Adrenal gland (tissue), 5 donors: ENCODE measurements at regions not wholly inside any gene's neighbourhood (a gene's known extent, or its start where the extent isn't known, plus 50 kb on each side); places are given as distances from the start of the nearest gene placed in this dataset.

ENCODE experiments used
- POLR2A ChIP-seq, 2 donors: fragments of 450-650 bp; IDR thresholded peaks; one replicate each; pipeline ENCODE4 v1.6.1; 2017; ENCODE audit warnings: antibody characterized with exemption in 2 of 2, mild to moderate bottlenecking in 2 of 2, moderate library complexity in 1 of 2
- TF ChIP-seq, protein P1 (sequence below), 6 experiments: fragments of 450-650 bp in 4 of 6; fragments of 200-600 bp in 2 of 6; sonication (generic) in 1 of 6; IDR thresholded peaks; 1 replicate in 5 of 6; 2 replicates in 1 of 6; pipeline versions ENCODE4 v1.5.1 to v1.8.0; 2016 to 2021; ENCODE audit warnings: antibody characterized with exemption in 6 of 6, mild to moderate bottlenecking in 2 of 6, moderate library complexity in 1 of 6
- donor health status: DM: no; HTN: no; CAD: no.

DNA sequence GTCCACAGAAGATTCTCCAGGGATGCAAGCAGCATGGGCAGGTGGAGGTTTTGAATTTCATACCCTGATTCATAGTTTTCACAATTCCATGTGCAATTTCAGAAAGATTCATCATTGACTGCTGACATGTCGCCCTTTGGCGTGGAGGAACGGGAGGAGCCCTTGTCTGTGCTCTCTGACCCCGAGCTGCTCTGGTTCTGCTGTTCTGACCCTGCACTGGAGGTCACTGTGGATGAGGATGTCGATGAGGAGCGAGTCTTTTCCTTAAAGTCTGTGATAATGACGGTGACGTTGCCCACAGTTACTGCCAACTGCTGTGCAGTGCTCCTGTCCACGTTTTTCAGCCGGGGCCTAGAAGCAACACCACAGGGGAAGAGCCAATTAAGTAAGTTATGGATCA lies 470.0 kb downstream of the SHQ1 start:
- TF ChIP-seq, protein P1, sequence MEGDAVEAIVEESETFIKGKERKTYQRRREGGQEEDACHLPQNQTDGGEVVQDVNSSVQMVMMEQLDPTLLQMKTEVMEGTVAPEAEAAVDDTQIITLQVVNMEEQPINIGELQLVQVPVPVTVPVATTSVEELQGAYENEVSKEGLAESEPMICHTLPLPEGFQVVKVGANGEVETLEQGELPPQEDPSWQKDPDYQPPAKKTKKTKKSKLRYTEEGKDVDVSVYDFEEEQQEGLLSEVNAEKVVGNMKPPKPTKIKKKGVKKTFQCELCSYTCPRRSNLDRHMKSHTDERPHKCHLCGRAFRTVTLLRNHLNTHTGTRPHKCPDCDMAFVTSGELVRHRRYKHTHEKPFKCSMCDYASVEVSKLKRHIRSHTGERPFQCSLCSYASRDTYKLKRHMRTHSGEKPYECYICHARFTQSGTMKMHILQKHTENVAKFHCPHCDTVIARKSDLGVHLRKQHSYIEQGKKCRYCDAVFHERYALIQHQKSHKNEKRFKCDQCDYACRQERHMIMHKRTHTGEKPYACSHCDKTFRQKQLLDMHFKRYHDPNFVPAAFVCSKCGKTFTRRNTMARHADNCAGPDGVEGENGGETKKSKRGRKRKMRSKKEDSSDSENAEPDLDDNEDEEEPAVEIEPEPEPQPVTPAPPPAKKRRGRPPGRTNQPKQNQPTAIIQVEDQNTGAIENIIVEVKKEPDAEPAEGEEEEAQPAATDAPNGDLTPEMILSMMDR (IDR thresholded peaks at IDR 0.05), result no peak
- no peak for TF ChIP-seq POLR2A (IDR thresholded peaks at IDR 0.05)
